Naive thymus-derived CD4-positive, alpha-beta T cell (primary cell): ENCODE measurements at regions not wholly inside any gene's neighbourhood (a gene's known extent, or its start where the extent isn't known, plus 50 kb on each side); places are given as distances from the start of the nearest gene placed in this dataset.

ENCODE experiments used
- ATAC-seq: fragments of 150-1000 bp; cut with Tn5 transposase; 2 replicates; pipeline ENCODE4 v1.10.0; 2021; ENCODE audit warnings: mild to moderate bottlenecking, moderate library complexity
- CTCF ChIA-PET: fragments of 350-600 bp; sonication (Branson Sonifier 250); formaldehyde crosslinking; loops from one replicate; lab custom pipeline; 2021; ENCODE audit warnings: antibody characterized with exemption; lab: Charles Lee
- POLR2A ChIA-PET: fragments of 350-600 bp; sonication (Branson Sonifier 250); formaldehyde crosslinking; loops from one replicate; lab custom pipeline; 2021; ENCODE audit warnings: antibody characterized with exemption, inconsistent platforms; lab: Charles Lee
- DNase-seq, 9 donors: peaks; one replicate each; pipeline versions ENCODE4 v3.0.0 to v3.0.0-alpha.2; 2020 to 2022; ENCODE audit warnings: mixed read lengths in 1 of 9
- H3K27ac ChIP-seq: one replicate; pipeline ENCODE4 v1.7.0; 2013; ENCODE audit warnings: mild to moderate bottlenecking, low read depth, low read length, moderate library complexity
- H3K27me3 ChIP-seq, 2 donors: one replicate each; pipeline ENCODE4 v1.7.0; 2013; ENCODE audit warnings: low read length in 2 of 2, mild to moderate bottlenecking in 2 of 2, moderate library complexity in 2 of 2; ENCODE audit not compliant: control insufficient read depth in 2 of 2, insufficient read depth in 2 of 2
- H3K36me3 ChIP-seq, 3 experiments: 1 replicate in 2 of 3; 2 replicates in 1 of 3; pipeline ENCODE4 v1.7.0; 2013; ENCODE audit warnings: low read length in 3 of 3, mild to moderate bottlenecking in 3 of 3, moderate library complexity in 1 of 3; ENCODE audit not compliant: insufficient read depth in 3 of 3, control insufficient read depth in 2 of 3
- H3K4me1 ChIP-seq, 2 donors: one replicate each; pipeline ENCODE4 v1.7.0; 2013; ENCODE audit warnings: low read length in 2 of 2, mild to moderate bottlenecking in 2 of 2, moderate library complexity in 1 of 2; ENCODE audit not compliant: control insufficient read depth in 2 of 2, insufficient read depth in 2 of 2
- H3K4me3 ChIP-seq: 2 replicates; pipeline ENCODE4 v1.7.0; 2013; ENCODE audit warnings: mild to moderate bottlenecking, low read length
- H3K9me3 ChIP-seq, 3 experiments: 1 replicate in 2 of 3; 2 replicates in 1 of 3; pipeline ENCODE4 v1.7.0; 2013; ENCODE audit warnings: low read length in 3 of 3; ENCODE audit not compliant: control insufficient read depth in 2 of 3
- H3K27ac Mint-ChIP-seq, 9 donors: one replicate each; pipeline ENCODE4 v1.8.0; 2020 to 2022; ENCODE audit warnings: mixed read lengths in 9 of 9, mild to moderate bottlenecking in 8 of 9, moderate library complexity in 5 of 9, inconsistent platforms in 2 of 9
- H3K27me3 Mint-ChIP-seq, 5 donors: one replicate each; pipeline ENCODE4 v1.8.0; 2021 to 2022; ENCODE audit warnings: mixed read lengths in 5 of 5, mild to moderate bottlenecking in 1 of 5
- H3K36me3 Mint-ChIP-seq, 5 donors: one replicate each; pipeline ENCODE4 v1.8.0; 2020 to 2022; ENCODE audit warnings: mixed read lengths in 5 of 5, mild to moderate bottlenecking in 3 of 5, inconsistent platforms in 1 of 5
- H3K4me1 Mint-ChIP-seq, 7 donors: one replicate each; pipeline ENCODE4 v1.8.0; 2020 to 2022; ENCODE audit warnings: mixed read lengths in 7 of 7, mild to moderate bottlenecking in 3 of 7, inconsistent platforms in 1 of 7
- H3K4me3 Mint-ChIP-seq, 10 donors: one replicate each; pipeline ENCODE4 v1.8.0; 2020 to 2022; ENCODE audit warnings: mild to moderate bottlenecking in 10 of 10, mixed read lengths in 10 of 10, moderate library complexity in 6 of 10, inconsistent platforms in 2 of 10
- H3K9me3 Mint-ChIP-seq, 11 donors: one replicate each; pipeline ENCODE4 v1.8.0; 2020 to 2022; ENCODE audit warnings: mixed read lengths in 11 of 11, mild to moderate bottlenecking in 4 of 11, inconsistent platforms in 1 of 11, moderate library complexity in 1 of 11
- intact Hi-C, 2 donors: fragments of 100-400 bp; cut with micrococcal nuclease; formaldehyde crosslinking; loops; one replicate each; pipeline ENCODE4 v1.15.1; 2023

GRCh38 chr4:176439611-176440010 lies 119.8 kb downstream of the SPCS3 start:
- DNase-seq: no peak
- Histone ChIP-seq H3K4me1 (no peaks in the 10 kb centered on the region), H3K27ac (no peak overlapping the region), H3K9me3 (no peaks in the 10 kb centered on the region), H3K4me3 (no peak overlapping the region), H3K27me3 (no peaks in the 10 kb centered on the region), H3K36me3 (no peaks in the 10 kb centered on the region)
- Mint-ChIP-seq H3K27ac (no peak overlapping the region), H3K27me3 (peaks cover 0 to 4% (median 3%) of the 10 kb centered on the region in 5 donors), H3K4me3 (no peak overlapping the region), H3K4me1 (peaks cover 0 to 10% (median 4%) of the 10 kb centered on the region in 7 donors), H3K36me3 (no peaks in the 10 kb centered on the region), H3K9me3 (peaks cover 0 to 12% (median 2%) of the 10 kb centered on the region in 11 donors)
- ChIA-PET POLR2A (no interaction called here), CTCF (no interaction called here)
- intact Hi-C loops: no loop called here
- ATAC-seq: no peak

- no peaks in the 10 kb centered on the region for H3K9me3 ChIP-seq
- intact Hi-C loops: no loop called here
- peaks cover 0 to 4% (median 3%) of the 10 kb centered on the region in 5 donors for H3K27me3 Mint-ChIP-seq
- no peak overlapping the region for H3K4me3 Mint-ChIP-seq
- ChIA-PET CTCF (no interaction called here), POLR2A (no interaction called here)
- no peaks in the 10 kb centered on the region for H3K36me3 ChIP-seq
- H3K27ac ChIP-seq: no peak overlapping the region
- no peak for ATAC-seq
- peaks cover 0 to 10% (median 4%) of the 10 kb centered on the region in 7 donors for H3K4me1 Mint-ChIP-seq
- H3K27me3 ChIP-seq: no peaks in the 10 kb centered on the region
- no peak overlapping the region for H3K4me3 ChIP-seq
- DNase-seq: no peak
- no peaks in the 10 kb centered on the region for H3K36me3 Mint-ChIP-seq
- no peaks in the 10 kb centered on the region for H3K4me1 ChIP-seq
- no peak overlapping the region for H3K27ac Mint-ChIP-seq
- peaks cover 0 to 12% (median 2%) of the 10 kb centered on the region in 11 donors for H3K9me3 Mint-ChIP-seq
These were observed 120.9 kb downstream of the SPCS3 start for GRCh38 chr4:176440698-176441097.

GRCh38 chr4:176441594-176441993 lies 121.8 kb downstream of the SPCS3 start:
- H3K36me3 ChIP-seq: no peaks in the 10 kb centered on the region
- no peak overlapping the region for H3K4me3 Mint-ChIP-seq
- CTCF ChIA-PET: no interaction called here
- no peaks in the 10 kb centered on the region for H3K9me3 ChIP-seq
- no peak overlapping the region for H3K4me3 ChIP-seq
- no peaks in the 10 kb centered on the region for H3K27me3 ChIP-seq
- peaks cover 0 to 4% (median 3%) of the 10 kb centered on the region in 5 donors for H3K27me3 Mint-ChIP-seq
- no peak overlapping the region for H3K27ac Mint-ChIP-seq
- H3K36me3 Mint-ChIP-seq: no peaks in the 10 kb centered on the region
- H3K4me1 ChIP-seq: no peaks in the 10 kb centered on the region
- intact Hi-C loops: no loop called here
- peaks cover 0 to 8% (median 4%) of the 10 kb centered on the region in 7 donors for H3K4me1 Mint-ChIP-seq
- no peak overlapping the region for H3K27ac ChIP-seq
- no peak for ATAC-seq
- POLR2A ChIA-PET: no interaction called here
- peaks cover 0 to 12% (median 1%) of the 10 kb centered on the region in 11 donors for H3K9me3 Mint-ChIP-seq
- no peak for DNase-seq

- H3K27me3 Mint-ChIP-seq: peaks cover 0 to 4% (median 3%) of the 10 kb centered on the region in 5 donors
These were observed 123.4 kb downstream of the SPCS3 start for GRCh38 chr4:176443117-176443516.

GRCh38 chr4:176443646-176444409 lies 124.1 kb downstream of the SPCS3 start:
- POLR2A ChIA-PET: no interaction called here
- H3K36me3 ChIP-seq: no peaks in the 10 kb centered on the region
- H3K27me3 ChIP-seq: no peaks in the 10 kb centered on the region
- ATAC-seq (no peak), DNase-seq (no peak)
- CTCF ChIA-PET: no interaction called here
- Mint-ChIP-seq H3K27ac (no peak overlapping the region), H3K27me3 (peaks cover 0 to 3% (median 0%) of the 10 kb centered on the region in 5 donors), H3K36me3 (no peaks in the 10 kb centered on the region), H3K9me3 (peaks cover 0 to 8% (median 0%) of the 10 kb centered on the region in 11 donors), H3K4me1 (no peaks in the 10 kb centered on the region), H3K4me3 (no peak overlapping the region)
- no peaks in the 10 kb centered on the region for H3K9me3 ChIP-seq
- intact Hi-C loops: no loop called here
- H3K4me3 ChIP-seq: no peak overlapping the region
- H3K4me1 ChIP-seq: no peaks in the 10 kb centered on the region
- H3K27ac ChIP-seq: no peak overlapping the region

More at GRCh38 chr4:176443117-176443516, 123.4 kb downstream of the SPCS3 start:
- no peak overlapping the region for H3K4me3 ChIP-seq
- ChIA-PET POLR2A (no interaction called here), CTCF (no interaction called here)
- H3K9me3 ChIP-seq: no peaks in the 10 kb centered on the region
- no peak overlapping the region for H3K27ac ChIP-seq
- Mint-ChIP-seq H3K4me1 (no peaks in the 10 kb centered on the region), H3K27ac (no peak overlapping the region), H3K4me3 (no peak overlapping the region), H3K36me3 (no peaks in the 10 kb centered on the region), H3K9me3 (peaks cover 0 to 8% (median 0%) of the 10 kb centered on the region in 11 donors)
- no peak for ATAC-seq
- H3K36me3 ChIP-seq: no peaks in the 10 kb centered on the region
- no peak for DNase-seq
- H3K4me1 ChIP-seq: no peaks in the 10 kb centered on the region
- no peaks in the 10 kb centered on the region for H3K27me3 ChIP-seq
- intact Hi-C loops: no loop called here

- no peak for DNase-seq
- Mint-ChIP-seq H3K36me3 (no peaks in the 10 kb centered on the region), H3K27me3 (peaks cover 0 to 3% (median 0%) of the 10 kb centered on the region in 5 donors), H3K9me3 (peaks cover 0 to 8% (median 0%) of the 10 kb centered on the region in 11 donors), H3K4me3 (no peak overlapping the region), H3K4me1 (no peaks in the 10 kb centered on the region), H3K27ac (no peak overlapping the region)
- intact Hi-C loops: no loop called here
- ChIA-PET CTCF (no interaction called here), POLR2A (no interaction called here)
- no peak for ATAC-seq
- no peak overlapping the region for H3K27ac ChIP-seq
- no peaks in the 10 kb centered on the region for H3K9me3 ChIP-seq
- H3K4me3 ChIP-seq: no peak overlapping the region
- no peaks in the 10 kb centered on the region for H3K27me3 ChIP-seq
- H3K4me1 ChIP-seq: no peaks in the 10 kb centered on the region
- H3K36me3 ChIP-seq: no peaks in the 10 kb centered on the region
These were observed 125.0 kb downstream of the SPCS3 start for GRCh38 chr4:176444741-176445140.

- Histone ChIP-seq H3K9me3 (no peaks in the 10 kb centered on the region), H3K27me3 (no peaks in the 10 kb centered on the region), H3K4me3 (no peak overlapping the region), H3K27ac (no peak overlapping the region), H3K4me1 (no peaks in the 10 kb centered on the region), H3K36me3 (no peaks in the 10 kb centered on the region)
- intact Hi-C loops: no loop called here
- H3K4me3 Mint-ChIP-seq: no peak overlapping the region
- ATAC-seq (no peak), DNase-seq (no peak)
- no peak overlapping the region for H3K27ac Mint-ChIP-seq
- no peaks in the 10 kb centered on the region for H3K36me3 Mint-ChIP-seq
- H3K4me1 Mint-ChIP-seq: peaks cover 0 to 1% (median 0%) of the 10 kb centered on the region in 7 donors
- H3K9me3 Mint-ChIP-seq: peaks cover 0 to 6% (median 0%) of the 10 kb centered on the region in 11 donors
- CTCF ChIA-PET: no interaction called here
- POLR2A ChIA-PET: no interaction called here
- peaks cover 0 to 3% (median 0%) of the 10 kb centered on the region in 5 donors for H3K27me3 Mint-ChIP-seq
These were observed 129.0 kb downstream of the SPCS3 start for GRCh38 chr4:176448761-176449160.
